Progenitor cell of endocrine pancreas (in vitro differentiated cells): ENCODE measurements at regions not wholly inside any gene's neighbourhood (a gene's known extent, or its start where the extent isn't known, plus 50 kb on each side); places are given as distances from the start of the nearest gene placed in this dataset.

Experiments
- DNase-seq: peaks from one replicate; pipeline ENCODE4 v3.0.0; 2021; ENCODE audit warnings: low spot score; ENCODE audit not compliant: unreplicated experiment
- H3K27ac Mint-ChIP-seq: 2 replicates; pipeline ENCODE4 v1.8.0; 2021; ENCODE audit warnings: mild to moderate bottlenecking, moderate library complexity, mixed read lengths
- H3K27me3 Mint-ChIP-seq: 2 replicates; pipeline ENCODE4 v1.8.0; 2021; ENCODE audit warnings: mixed read lengths
- H3K36me3 Mint-ChIP-seq: 2 replicates; pipeline ENCODE4 v1.8.0; 2022; ENCODE audit warnings: mixed read lengths; ENCODE audit not compliant: insufficient read depth
- H3K4me1 Mint-ChIP-seq: 2 replicates; pipeline ENCODE4 v1.8.0; 2021; ENCODE audit warnings: low read depth, mixed read lengths
- H3K4me3 Mint-ChIP-seq: 2 replicates; pipeline ENCODE4 v1.8.0; 2021; ENCODE audit warnings: low read depth, mild to moderate bottlenecking, moderate library complexity, mixed read lengths
- H3K9me3 Mint-ChIP-seq: 2 replicates; pipeline ENCODE4 v1.8.0; 2021; ENCODE audit warnings: low read depth, mixed read lengths
- TF ChIP-seq, protein P1 (sequence below): fragments of 200-600 bp; sonication (generic); IDR thresholded peaks from one replicate; pipeline ENCODE4 v1.5.0; 2021; ENCODE audit warnings: antibody characterized with exemption, mild to moderate bottlenecking; ENCODE audit not compliant: unreplicated experiment

DNA sequence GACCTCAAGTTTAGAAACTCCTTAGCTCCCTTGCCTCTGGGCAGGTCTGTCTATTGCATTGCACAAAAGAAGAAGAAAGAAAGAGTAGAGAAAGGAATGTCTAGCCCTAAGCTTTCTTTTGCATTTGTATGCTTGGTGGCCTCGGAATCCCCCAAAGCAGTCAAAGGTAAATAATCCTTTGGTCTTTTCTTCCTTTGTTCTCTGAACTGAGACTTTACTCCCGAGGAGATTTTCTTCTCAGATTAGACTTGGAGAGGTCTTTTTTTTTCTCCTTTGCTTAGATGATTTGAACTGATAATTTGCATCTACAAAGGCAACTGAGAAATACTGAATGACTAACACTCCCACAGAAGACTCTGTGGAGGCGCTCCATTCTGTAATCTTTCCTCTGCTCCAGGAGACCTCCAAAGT is 93.2 kb downstream of the AKR1D1 start:
- H3K4me1 Mint-ChIP-seq, result peaks cover 20% of the 10 kb centered on the region

DNA sequence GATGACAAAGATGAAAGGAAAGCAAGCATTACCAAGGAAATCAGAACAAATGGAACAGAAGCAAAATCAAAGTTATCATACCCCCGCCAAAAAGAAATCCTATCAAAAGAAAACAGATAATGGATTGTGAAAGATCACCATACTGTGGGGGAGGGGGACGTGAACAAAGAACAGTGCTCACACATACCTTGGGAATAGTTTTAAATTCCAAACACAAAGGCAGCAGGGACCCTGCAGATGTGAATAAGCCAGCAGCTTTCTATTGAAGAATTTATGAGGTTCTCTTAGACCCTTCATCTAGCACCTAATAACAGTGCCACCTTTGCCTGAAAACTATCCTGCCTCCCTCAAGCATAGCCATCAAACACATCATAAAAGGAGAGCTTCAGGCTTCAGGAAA is 94.0 kb downstream of the AKR1D1 start:
- H3K4me3 Mint-ChIP-seq, result no peak overlapping the region
- peaks cover 5% of the 10 kb centered on the region for H3K36me3 Mint-ChIP-seq
- DNase-seq, result no peak
- peaks cover 20% of the 10 kb centered on the region for H3K4me1 Mint-ChIP-seq
- peaks cover 18% of the 10 kb centered on the region for H3K9me3 Mint-ChIP-seq
- H3K27me3 Mint-ChIP-seq, result no peaks in the 10 kb centered on the region
- H3K27ac Mint-ChIP-seq, result peak overlapping the region; percentile 70
- TF ChIP-seq, protein P1, sequence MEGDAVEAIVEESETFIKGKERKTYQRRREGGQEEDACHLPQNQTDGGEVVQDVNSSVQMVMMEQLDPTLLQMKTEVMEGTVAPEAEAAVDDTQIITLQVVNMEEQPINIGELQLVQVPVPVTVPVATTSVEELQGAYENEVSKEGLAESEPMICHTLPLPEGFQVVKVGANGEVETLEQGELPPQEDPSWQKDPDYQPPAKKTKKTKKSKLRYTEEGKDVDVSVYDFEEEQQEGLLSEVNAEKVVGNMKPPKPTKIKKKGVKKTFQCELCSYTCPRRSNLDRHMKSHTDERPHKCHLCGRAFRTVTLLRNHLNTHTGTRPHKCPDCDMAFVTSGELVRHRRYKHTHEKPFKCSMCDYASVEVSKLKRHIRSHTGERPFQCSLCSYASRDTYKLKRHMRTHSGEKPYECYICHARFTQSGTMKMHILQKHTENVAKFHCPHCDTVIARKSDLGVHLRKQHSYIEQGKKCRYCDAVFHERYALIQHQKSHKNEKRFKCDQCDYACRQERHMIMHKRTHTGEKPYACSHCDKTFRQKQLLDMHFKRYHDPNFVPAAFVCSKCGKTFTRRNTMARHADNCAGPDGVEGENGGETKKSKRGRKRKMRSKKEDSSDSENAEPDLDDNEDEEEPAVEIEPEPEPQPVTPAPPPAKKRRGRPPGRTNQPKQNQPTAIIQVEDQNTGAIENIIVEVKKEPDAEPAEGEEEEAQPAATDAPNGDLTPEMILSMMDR, result no peak

More for the DNA sequence above, 93.2 kb downstream of the AKR1D1 start:
- Mint-ChIP-seq H3K36me3 (peaks cover 7% of the 10 kb centered on the region), H3K4me3 (no peak overlapping the region), H3K27ac (peak overlapping the region; percentile 61), H3K9me3 (peaks cover 18% of the 10 kb centered on the region), H3K27me3 (no peaks in the 10 kb centered on the region)
- no peak for DNase-seq
- TF ChIP-seq, protein P1, result no peak

DNA sequence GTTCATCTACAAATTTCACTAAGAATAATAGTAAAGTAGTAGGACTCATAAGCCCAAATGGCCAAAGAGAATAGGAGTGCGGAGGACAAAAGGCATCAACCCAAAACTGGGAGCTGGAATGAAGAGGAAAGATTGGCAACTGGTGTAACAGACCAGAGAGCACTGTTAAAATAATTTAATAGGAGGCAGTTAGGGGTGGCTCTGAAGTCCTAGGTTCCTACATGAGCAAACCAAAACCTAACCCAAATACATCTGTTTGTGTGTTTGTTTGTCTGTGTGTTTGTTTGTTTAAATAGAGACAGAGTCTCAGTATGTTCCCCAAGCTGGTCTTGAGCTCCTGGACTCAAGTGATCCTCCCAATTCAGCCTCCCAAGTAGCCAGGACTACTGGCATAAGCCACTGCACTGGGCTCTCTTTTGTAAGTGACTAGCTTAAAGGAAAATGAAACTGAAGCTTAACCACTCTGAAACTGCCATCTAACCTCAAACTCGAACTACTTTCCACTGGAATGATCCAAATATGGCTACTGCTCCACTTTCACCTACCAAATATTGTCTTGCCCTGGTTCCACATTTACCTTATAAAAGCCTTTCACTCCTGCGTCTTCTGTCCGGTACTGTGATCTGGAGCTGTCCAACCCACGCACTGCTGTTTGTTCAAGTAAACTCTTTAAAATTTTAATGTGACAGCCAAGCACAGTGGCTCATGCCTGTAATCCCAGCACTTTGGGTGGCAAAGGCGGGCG is 94.9 kb downstream of the AKR1D1 start:
- TF ChIP-seq, protein P1, result no peak
- Mint-ChIP-seq H3K4me1 (peaks cover 20% of the 10 kb centered on the region), H3K27ac (peak overlapping the region; percentile 70), H3K36me3 (peaks cover 4% of the 10 kb centered on the region), H3K4me3 (no peak overlapping the region), H3K9me3 (peaks cover 18% of the 10 kb centered on the region), H3K27me3 (no peaks in the 10 kb centered on the region)
- no peak for DNase-seq

DNA sequence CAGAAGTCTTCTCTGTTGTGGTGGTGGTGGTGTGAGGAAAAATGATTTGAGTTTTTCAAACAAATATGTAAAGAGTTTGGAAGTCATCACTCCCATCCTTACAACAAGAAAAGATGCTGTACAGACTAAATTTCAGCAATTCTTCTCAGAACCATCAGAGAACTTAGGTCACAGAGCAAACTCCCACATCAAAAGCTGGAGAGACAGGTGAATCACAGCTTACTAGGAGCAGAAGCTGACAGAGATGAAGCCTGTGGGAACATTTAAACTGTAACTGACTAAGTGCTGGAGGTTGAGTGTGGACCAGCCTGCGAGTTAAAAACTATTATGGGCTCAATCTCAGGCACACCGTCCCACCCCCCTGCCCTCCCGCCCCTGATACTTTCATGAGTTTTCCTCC is 97.3 kb downstream of the AKR1D1 start:
- H3K36me3 Mint-ChIP-seq, result peaks cover 5% of the 10 kb centered on the region
- H3K27me3 Mint-ChIP-seq, result no peaks in the 10 kb centered on the region
- H3K27ac Mint-ChIP-seq, result no peak overlapping the region
- H3K4me1 Mint-ChIP-seq, result peaks cover 20% of the 10 kb centered on the region
- TF ChIP-seq, protein P1, result no peak
- H3K9me3 Mint-ChIP-seq, result peaks cover 20% of the 10 kb centered on the region
- no peak for DNase-seq
- H3K4me3 Mint-ChIP-seq, result no peak overlapping the region

DNA sequence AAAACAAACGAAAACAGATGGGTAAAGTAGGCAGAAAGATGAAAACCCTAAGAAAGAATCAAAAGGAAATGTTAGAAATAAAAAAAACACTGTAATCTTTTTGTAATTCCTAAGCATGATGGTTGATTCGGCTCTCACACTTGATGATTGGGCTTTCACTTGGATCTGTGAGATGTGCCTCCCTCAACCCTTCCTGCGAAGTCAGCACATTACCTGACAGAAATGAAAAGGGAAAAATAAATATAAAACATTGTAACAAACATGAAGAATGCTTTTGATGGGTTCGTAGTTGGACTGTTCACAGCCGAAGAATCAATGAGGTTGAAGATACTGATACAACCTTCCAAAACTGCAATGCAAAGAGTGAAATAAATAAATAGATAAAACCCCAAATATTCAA is 99.8 kb downstream of the AKR1D1 start:
- no peak overlapping the region for H3K4me3 Mint-ChIP-seq
- H3K27me3 Mint-ChIP-seq, result no peaks in the 10 kb centered on the region
- no peak for DNase-seq
- H3K9me3 Mint-ChIP-seq, result peaks cover 25% of the 10 kb centered on the region
- H3K27ac Mint-ChIP-seq, result no peak overlapping the region
- TF ChIP-seq, protein P1, result no peak
- H3K4me1 Mint-ChIP-seq, result peaks cover 3% of the 10 kb centered on the region
- peaks cover 3% of the 10 kb centered on the region for H3K36me3 Mint-ChIP-seq
